ENCODE measurements at regions not wholly inside any gene's neighbourhood (a gene's known extent, or its start where the extent isn't known, plus 50 kb on each side); places are given as distances from the start of the nearest gene placed in this dataset.

- DNase-seq (ENCODE audit: low spot score), result no peak
Measured at GRCh38 chr2:238654479-238655197, 193.2 kb upstream of the TWIST2 start.

GRCh38 chr2:238655198-238655860 lies 192.6 kb upstream of the TWIST2 start:
- no peak for DNase-seq (ENCODE audit: low spot score)

DNA sequence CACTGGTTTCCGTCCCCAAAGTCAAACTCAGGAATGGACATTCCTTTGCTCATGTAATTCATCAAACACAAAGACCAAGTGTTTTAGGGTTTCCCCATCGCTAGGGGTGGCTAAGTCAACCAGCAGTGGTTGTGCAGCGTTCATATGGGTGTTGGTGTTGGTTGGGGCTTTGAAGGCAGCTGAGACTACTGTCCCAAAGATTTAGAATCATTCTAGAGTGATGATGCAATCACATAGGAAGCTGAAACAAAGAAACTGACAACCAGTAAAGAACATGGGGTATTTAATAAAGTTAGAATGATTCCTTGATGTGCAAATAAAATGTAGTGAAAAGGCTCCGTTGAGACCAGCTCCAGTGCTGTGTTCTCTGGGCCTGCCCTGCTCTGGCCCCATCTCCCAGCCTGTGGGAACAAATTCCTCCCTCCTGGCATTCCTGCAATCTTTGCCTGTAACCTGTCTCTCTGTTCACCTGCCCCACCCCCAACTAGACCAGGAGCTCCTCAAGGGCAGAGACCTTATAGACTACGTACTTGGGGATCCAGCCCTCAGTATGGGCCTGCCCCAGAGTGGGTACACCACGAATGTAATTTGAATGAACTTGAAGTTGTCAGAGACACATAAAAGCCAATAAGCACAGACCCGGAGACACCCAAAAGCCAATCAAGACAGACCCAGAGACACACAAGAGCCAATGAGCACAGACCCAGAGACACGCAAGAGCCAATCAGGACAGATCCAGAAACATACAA lies 191.7 kb upstream of the TWIST2 start:
- no peak for DNase-seq (ENCODE audit: low spot score)

DNA sequence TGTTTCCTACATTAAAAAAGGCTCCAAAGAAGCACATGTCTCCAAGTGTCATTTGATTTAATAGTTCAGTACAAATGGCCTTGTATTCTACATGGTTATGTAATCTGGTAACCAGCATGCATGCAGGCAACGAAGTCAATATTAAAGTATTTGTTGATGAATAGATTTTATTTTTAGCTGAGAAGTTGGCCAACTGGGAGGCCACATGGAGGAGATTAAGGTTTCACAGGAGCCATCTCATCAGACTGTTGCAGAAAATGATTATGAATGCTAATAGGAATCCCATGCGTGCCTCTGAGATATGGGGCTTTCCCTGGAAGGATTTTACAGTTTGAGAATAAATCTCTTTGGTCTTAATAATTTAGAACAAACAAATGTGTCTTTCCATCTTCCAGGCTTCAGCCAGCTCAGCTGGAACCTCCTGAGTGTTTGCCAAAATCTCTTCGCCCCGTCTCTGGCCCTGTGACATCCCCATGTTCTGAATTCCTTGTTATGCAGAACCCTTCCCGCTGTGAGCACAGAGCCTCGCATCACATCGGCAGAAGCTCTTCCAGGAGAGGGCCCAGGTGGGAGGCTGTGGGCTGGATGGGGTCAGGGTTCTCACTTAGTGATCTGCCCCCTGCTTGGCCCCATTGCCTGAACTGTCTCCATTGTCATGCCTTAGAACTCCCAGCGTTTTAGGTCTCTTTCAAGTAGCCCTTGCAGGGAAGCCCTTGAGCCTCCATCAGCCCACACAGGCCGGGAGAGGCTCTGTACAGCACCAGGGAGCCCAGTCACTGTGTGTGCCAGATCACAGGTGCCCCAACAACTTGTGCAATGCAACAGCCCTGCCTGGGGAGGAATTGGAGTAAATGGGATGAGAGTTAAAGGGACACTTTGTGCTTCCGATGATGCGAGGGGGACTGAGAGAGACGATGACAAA lies 190.5 kb upstream of the TWIST2 start:
- DNase-seq (ENCODE audit: low spot score), result no peak

DNA sequence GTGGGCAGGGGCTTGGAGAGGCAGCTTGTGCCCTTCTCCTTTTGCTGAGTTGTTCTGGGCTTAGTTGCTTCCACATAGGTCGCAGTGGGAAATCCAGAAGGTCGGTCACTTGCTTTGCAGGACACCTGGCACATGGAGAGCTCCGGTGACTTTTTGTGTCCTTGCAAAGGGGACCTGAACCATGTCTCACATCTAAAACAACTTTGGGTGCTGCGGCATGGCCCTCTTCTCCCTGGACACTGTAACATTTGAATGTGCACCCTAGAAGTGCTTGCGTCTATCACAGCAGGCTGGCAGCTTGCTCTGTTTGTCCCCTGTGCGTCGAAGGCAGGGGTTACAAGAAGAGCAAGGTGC lies 189.9 kb upstream of the TWIST2 start:
- DNase-seq (ENCODE audit: low spot score), result no peak

DNA sequence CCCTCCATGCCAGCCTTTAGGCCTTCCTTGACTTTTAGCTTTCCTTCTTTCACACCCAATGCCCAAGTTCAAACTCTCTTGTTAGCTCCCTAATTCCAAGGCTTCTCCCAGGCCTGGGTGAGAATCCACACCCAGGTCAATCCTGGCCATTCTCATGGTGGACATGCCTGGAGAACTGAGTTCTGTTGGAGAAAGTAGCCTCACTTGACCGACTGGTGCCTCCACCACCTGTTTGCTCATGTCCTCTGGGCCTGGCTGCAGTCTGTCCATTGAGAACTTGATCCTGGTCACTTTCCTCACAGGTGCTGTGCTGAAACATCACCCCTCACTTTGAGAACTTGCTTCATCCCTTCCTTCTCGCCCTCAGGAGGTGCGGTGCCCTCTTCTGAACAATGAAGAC lies 189.1 kb upstream of the TWIST2 start:
- no peak for DNase-seq (ENCODE audit: low spot score)

DNA sequence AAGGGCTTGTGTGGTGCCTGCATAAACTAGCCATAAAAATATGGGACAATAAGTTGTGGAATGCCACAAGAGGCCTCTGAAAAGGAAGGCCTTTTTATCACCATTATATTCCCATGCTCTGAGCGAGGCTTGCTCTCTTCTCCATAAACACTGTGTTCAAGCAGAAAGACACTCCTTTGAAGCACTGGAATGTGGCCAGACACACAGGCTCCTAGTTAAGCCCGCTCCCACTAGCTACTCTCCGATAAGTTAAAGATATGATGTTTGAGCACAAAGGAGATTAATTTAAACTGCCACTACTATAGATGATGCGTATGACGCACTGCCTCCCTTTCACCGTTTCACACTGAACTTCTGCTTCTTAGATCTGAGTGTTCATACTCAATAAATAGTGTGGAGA lies 188.7 kb upstream of the TWIST2 start:
- no peak for DNase-seq (ENCODE audit: low spot score)

DNA sequence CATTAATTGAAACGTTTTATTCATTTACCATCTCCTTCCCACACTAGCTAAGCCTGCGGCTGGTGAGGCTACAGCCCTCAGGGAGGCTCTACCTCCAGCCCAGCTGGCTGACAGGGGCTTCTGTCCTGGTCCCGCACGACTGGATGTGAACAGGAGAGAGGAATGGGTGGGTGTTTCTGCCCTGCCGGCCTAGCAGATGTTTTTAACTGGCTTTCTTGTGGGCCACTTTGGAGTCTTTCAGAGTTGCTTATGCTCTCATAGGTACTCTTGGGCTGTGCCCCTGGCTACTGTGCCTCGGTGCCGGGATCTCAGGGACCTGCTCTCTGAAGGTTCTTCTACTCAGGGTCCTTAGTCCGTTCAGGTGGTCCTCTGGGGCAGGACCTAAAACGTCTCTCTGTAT lies 184.3 kb upstream of the TWIST2 start:
- DNase-seq (ENCODE audit: low spot score), result no peak

- no peak for DNase-seq (ENCODE audit: low spot score)
Measured at GRCh38 chr2:238665919-238666318, 182.0 kb upstream of the TWIST2 start.

GRCh38 chr2:238666543-238666942 lies 181.3 kb upstream of the TWIST2 start:
- DNase-seq (ENCODE audit: low spot score), result no peak

GRCh38 chr2:238667008-238667407 lies 180.9 kb upstream of the TWIST2 start:
- no peak for DNase-seq (ENCODE audit: low spot score)

GRCh38 chr2:238667639-238668038 lies 180.2 kb upstream of the TWIST2 start:
- DNase-seq (ENCODE audit: low spot score), result no peak

- DNase-seq (ENCODE audit: low spot score), result no peak
Measured at GRCh38 chr2:238668426-238668825, 179.5 kb upstream of the TWIST2 start.

GRCh38 chr2:238669046-238669445 lies 178.8 kb upstream of the TWIST2 start:
- DNase-seq (ENCODE audit: low spot score), result no peak

GRCh38 chr2:238669581-238670080 lies 178.3 kb upstream of the TWIST2 start:
- no peak for DNase-seq (ENCODE audit: low spot score)

- no peak for DNase-seq (ENCODE audit: low spot score)
Measured at GRCh38 chr2:238670111-238670585, 177.7 kb upstream of the TWIST2 start.

DNA sequence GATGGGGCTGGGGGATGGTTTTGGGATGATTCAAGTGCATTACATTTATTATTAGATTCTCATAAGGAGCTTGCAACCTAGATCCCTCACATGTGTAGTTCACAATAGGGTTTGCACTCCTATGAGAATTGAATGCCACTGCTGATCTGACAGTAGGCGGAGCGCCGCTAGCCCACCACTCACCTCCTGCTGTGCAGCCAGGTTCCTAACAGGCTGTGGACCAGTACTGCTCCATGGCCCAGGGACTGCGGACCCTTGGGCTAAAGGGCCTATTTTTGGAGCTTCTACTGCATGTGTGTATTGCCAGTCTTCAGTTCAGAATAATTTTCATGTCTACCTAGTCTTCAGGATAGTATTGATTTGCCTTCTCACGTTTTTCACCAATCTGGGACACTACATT lies 165.3 kb upstream of the TWIST2 start:
- no peak for DNase-seq (ENCODE audit: low spot score)

GRCh38 chr2:238684362-238685326 lies 163.2 kb upstream of the TWIST2 start:
- no peak for DNase-seq (ENCODE audit: low spot score)

- DNase-seq (ENCODE audit: low spot score), result no peak
Measured at GRCh38 chr2:238685327-238685709, 162.6 kb upstream of the TWIST2 start.

GRCh38 chr2:238685713-238686112 lies 162.2 kb upstream of the TWIST2 start:
- no peak for DNase-seq (ENCODE audit: low spot score)

- DNase-seq (ENCODE audit: low spot score), result no peak
Measured at GRCh38 chr2:238686223-238686622, 161.7 kb upstream of the TWIST2 start.

Data from cerebellar cortex (tissue), 1 donor.